Osteocyte (in vitro differentiated cells): ENCODE measurements at regions not wholly inside any gene's neighbourhood (a gene's known extent, or its start where the extent isn't known, plus 50 kb on each side); places are given as distances from the start of the nearest gene placed in this dataset.

Source experiments
- DNase-seq: peaks from one replicate; pipeline ENCODE4 v3.0.0; 2021; ENCODE audit warnings: mixed read lengths; ENCODE audit not compliant: unreplicated experiment; ENCODE audit errors: extremely low spot score
- H3K27ac Mint-ChIP-seq: one replicate; pipeline ENCODE4 v1.8.0; 2021; ENCODE audit warnings: mild to moderate bottlenecking, mixed read lengths; ENCODE audit not compliant: unreplicated experiment
- H3K27me3 Mint-ChIP-seq: one replicate; pipeline ENCODE4 v1.8.0; 2021; ENCODE audit warnings: mixed read lengths; ENCODE audit not compliant: unreplicated experiment
- H3K36me3 Mint-ChIP-seq: one replicate; pipeline ENCODE4 v1.8.0; 2021; ENCODE audit warnings: mixed read lengths; ENCODE audit not compliant: unreplicated experiment
- H3K4me1 Mint-ChIP-seq: one replicate; pipeline ENCODE4 v1.8.0; 2021; ENCODE audit warnings: mixed read lengths; ENCODE audit not compliant: unreplicated experiment
- H3K4me3 Mint-ChIP-seq: one replicate; pipeline ENCODE4 v1.8.0; 2021; ENCODE audit warnings: mild to moderate bottlenecking, moderate library complexity, mixed read lengths; ENCODE audit not compliant: unreplicated experiment
- H3K9me3 Mint-ChIP-seq: one replicate; pipeline ENCODE4 v1.8.0; 2021; ENCODE audit warnings: mixed read lengths; ENCODE audit not compliant: unreplicated experiment
- CTCF ChIP-seq: fragments of 200-600 bp; sonication (generic); IDR thresholded peaks from 2 replicates; pipeline ENCODE4 v1.5.0; 2021; ENCODE audit warnings: antibody characterized with exemption, mild to moderate bottlenecking, moderate library complexity

- Mint-ChIP-seq H3K27ac (no peak overlapping the region), H3K4me1 (no peaks in the 10 kb centered on the region), H3K9me3 (no peaks in the 10 kb centered on the region), H3K4me3 (no peak overlapping the region), H3K27me3 (peaks cover 21% of the 10 kb centered on the region), H3K36me3 (no peaks in the 10 kb centered on the region)
- TF ChIP-seq CTCF: no peak
- DNase-seq: no peak
These were observed 877.9 kb upstream of the WWC1 start for GRCh38 chr5:167413506-167413905.

- H3K36me3 Mint-ChIP-seq: no peaks in the 10 kb centered on the region
- H3K9me3 Mint-ChIP-seq: no peaks in the 10 kb centered on the region
- no peak overlapping the region for H3K27ac Mint-ChIP-seq
- no peak for TF ChIP-seq CTCF
- DNase-seq: no peak
- H3K4me3 Mint-ChIP-seq: no peak overlapping the region
- peaks cover 22% of the 10 kb centered on the region for H3K27me3 Mint-ChIP-seq
- no peaks in the 10 kb centered on the region for H3K4me1 Mint-ChIP-seq
These were observed 876.8 kb upstream of the WWC1 start for GRCh38 chr5:167414611-167415010.

- Mint-ChIP-seq H3K27ac (no peak overlapping the region), H3K9me3 (no peaks in the 10 kb centered on the region)
These were observed 875.4 kb upstream of the WWC1 start for GRCh38 chr5:167415779-167416746.

GRCh38 chr5:167417662-167418061 lies 873.8 kb upstream of the WWC1 start:
- Mint-ChIP-seq H3K36me3 (no peaks in the 10 kb centered on the region), H3K9me3 (no peaks in the 10 kb centered on the region), H3K4me3 (no peak overlapping the region), H3K27me3 (peaks cover 19% of the 10 kb centered on the region), H3K4me1 (no peaks in the 10 kb centered on the region), H3K27ac (no peak overlapping the region)
- TF ChIP-seq CTCF: no peak
- DNase-seq: no peak

More at GRCh38 chr5:167415779-167416746, 875.4 kb upstream of the WWC1 start:
- Mint-ChIP-seq H3K36me3 (no peaks in the 10 kb centered on the region), H3K4me3 (no peak overlapping the region), H3K27me3 (peaks cover 19% of the 10 kb centered on the region), H3K4me1 (no peaks in the 10 kb centered on the region)
- TF ChIP-seq CTCF: no peak
- DNase-seq: no peak

GRCh38 chr5:167425161-167425560 lies 866.3 kb upstream of the WWC1 start:
- peaks cover 11% of the 10 kb centered on the region for H3K27me3 Mint-ChIP-seq
- no peaks in the 10 kb centered on the region for H3K4me1 Mint-ChIP-seq
- TF ChIP-seq CTCF: no peak
- no peak for DNase-seq
- no peak overlapping the region for H3K27ac Mint-ChIP-seq
- H3K9me3 Mint-ChIP-seq: no peaks in the 10 kb centered on the region
- H3K36me3 Mint-ChIP-seq: no peaks in the 10 kb centered on the region
- H3K4me3 Mint-ChIP-seq: no peak overlapping the region
